GM12878 (cell line): ENCODE measurements at regions not wholly inside any gene's neighbourhood (a gene's known extent, or its start where the extent isn't known, plus 50 kb on each side); places are given as distances from the start of the nearest gene placed in this dataset.

Source experiments
- BRCA1 ChIP-seq: IDR thresholded peaks from 2 replicates; pipeline ENCODE4 v1.6.1; 2011; ENCODE audit warnings: low read depth, low read length, improper control_type of control experiment
- CHD2 ChIP-seq: IDR thresholded peaks from 2 replicates; pipeline ENCODE4 v1.6.1; 2011; ENCODE audit warnings: low read depth, low read length, improper control_type of control experiment, borderline replicate concordance
- CTCF ChIP-seq, 3 experiments: IDR thresholded peaks in 2 of 3; conservative IDR thresholded peaks in 1 of 3; 2 replicates each; pipeline ENCODE4 v1.5.1; 2011; ENCODE audit warnings: low read depth in 3 of 3, low read length in 3 of 3, mild to moderate bottlenecking in 3 of 3, control low read depth in 2 of 3, moderate library complexity in 2 of 3, inconsistent platforms in 1 of 3, mixed read lengths in 1 of 3; ENCODE audit not compliant: control insufficient read depth in 2 of 3, insufficient read depth in 1 of 3; ENCODE audit errors: extremely low read depth in 1 of 3
- DPF2 ChIP-seq: fragments of 450-650 bp; IDR thresholded peaks from 2 replicates; pipeline ENCODE4 v1.6.1; 2017; ENCODE audit warnings: mild to moderate bottlenecking
- EZH2 ChIP-seq: IDR thresholded peaks from 2 replicates; pipeline ENCODE4 v1.6.1; 2012; ENCODE audit warnings: low read depth, mild to moderate bottlenecking, control low read depth, inconsistent platforms, low read length, borderline replicate concordance; ENCODE audit not compliant: control insufficient read depth
- HDAC2 ChIP-seq: fragments of 200-600 bp; sonication (generic); IDR thresholded peaks from 2 replicates; pipeline ENCODE4 v1.6.1; 2017
- KDM1A ChIP-seq: fragments of 200-600 bp; sonication (generic); IDR thresholded peaks from 2 replicates; pipeline ENCODE4 v1.6.1; 2016; ENCODE audit warnings: borderline replicate concordance
- POLR2A ChIP-seq: IDR thresholded peaks from 2 replicates; pipeline ENCODE4 v1.6.1; 2011; ENCODE audit warnings: low read depth, mild to moderate bottlenecking, low read length
- SIX5 ChIP-seq: IDR thresholded peaks from 2 replicates; pipeline ENCODE4 v1.6.1; 2011; ENCODE audit warnings: mild to moderate bottlenecking, low read depth, low read length, moderate library complexity; ENCODE audit not compliant: severe bottlenecking
- SUZ12 ChIP-seq: fragments of 200-600 bp; sonication (generic); IDR thresholded peaks from one replicate; pipeline ENCODE4 v1.6.1; 2018; ENCODE audit warnings: antibody characterized with exemption, mild to moderate bottlenecking; ENCODE audit not compliant: unreplicated experiment
- TAF1 ChIP-seq: IDR thresholded peaks from 2 replicates; pipeline ENCODE4 v1.6.1; 2011; ENCODE audit warnings: mild to moderate bottlenecking, low read depth, low read length, borderline replicate concordance

GRCh38 chr5:12934722-12935121 is 1009.8 kb downstream of the DNAH5 start:
- TF ChIP-seq EZH2 (no peak), CTCF (IDR thresholded peaks at IDR 0.05 in 2 of 3, conservative IDR thresholded peaks at IDR 0.05 in 1 of 3; ENCODE audit: control insufficient read depth in 2 of 3, extremely low read depth in 1 of 3, insufficient read depth in 1 of 3, low read depth in 3 of 3, low read length in 3 of 3) (no peak), SUZ12 (no peak), POLR2A (no peak), SIX5 (no peak), DPF2 (no peak), BRCA1 (no peak), KDM1A (no peak), HDAC2 (no peak), TAF1 (no peak), CHD2 (no peak)
